ENCODE measurements at regions not wholly inside any gene's neighbourhood (a gene's known extent, or its start where the extent isn't known, plus 50 kb on each side); places are given as distances from the start of the nearest gene placed in this dataset.

GRCh38 chr5:114174131-114174530 is 187.7 kb upstream of the KCNN2 start:
- no peak overlapping the region for H3K4me3 ChIP-seq (replicated peaks; ENCODE audit: insufficient read depth, low read length)
- no peaks in the 10 kb centered on the region for H3K27me3 ChIP-seq (ENCODE audit: insufficient read depth, poor library complexity, severe bottlenecking)
- TF ChIP-seq CTCF (IDR thresholded peaks at IDR 0.05; ENCODE audit: insufficient read depth, low read length) (no peak), REST (IDR thresholded peaks at IDR 0.05; ENCODE audit: insufficient replicate concordance, low read depth) (no peak), POLR2AphosphoS5 (IDR thresholded peaks at IDR 0.05; ENCODE audit: low read depth) (no peak), SPI1 (IDR thresholded peaks at IDR 0.05; ENCODE audit: borderline replicate concordance, low read depth) (no peak), GABPA (IDR thresholded peaks at IDR 0.05; ENCODE audit: low read depth) (no peak)
- no peak overlapping the region for H3K27ac ChIP-seq (replicated peaks)
- no peak for DNase-seq (ENCODE audit: low read depth in 1 of 2, low spot score in 1 of 2)

DNA sequence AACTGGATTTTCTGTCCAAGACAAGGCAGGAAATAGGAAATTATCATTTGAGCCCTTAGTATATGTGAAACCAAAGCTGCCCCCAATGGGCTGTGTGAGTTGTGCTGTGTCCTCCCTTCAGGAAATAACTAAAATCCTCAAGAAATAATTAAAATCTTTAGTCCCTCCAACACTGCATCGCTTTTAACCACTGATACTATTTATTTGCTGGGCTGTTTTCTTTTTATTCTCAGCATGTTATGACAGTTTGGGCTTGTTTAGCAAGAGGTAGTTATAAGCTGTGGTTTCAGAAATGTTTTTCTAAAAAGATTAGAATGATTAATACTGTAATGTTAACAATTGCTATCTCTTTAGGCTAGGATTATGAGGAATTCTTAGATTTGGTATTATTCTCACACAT is 187.0 kb upstream of the KCNN2 start:
- H3K4me3 ChIP-seq (replicated peaks; ENCODE audit: insufficient read depth, low read length): no peak overlapping the region
- no peak overlapping the region for H3K27ac ChIP-seq (replicated peaks)
- H3K27me3 ChIP-seq (ENCODE audit: insufficient read depth, poor library complexity, severe bottlenecking): no peaks in the 10 kb centered on the region
- TF ChIP-seq GABPA (IDR thresholded peaks at IDR 0.05; ENCODE audit: low read depth) (no peak), SPI1 (IDR thresholded peaks at IDR 0.05; ENCODE audit: borderline replicate concordance, low read depth) (no peak), CTCF (IDR thresholded peaks at IDR 0.05; ENCODE audit: insufficient read depth, low read length) (no peak), REST (IDR thresholded peaks at IDR 0.05; ENCODE audit: insufficient replicate concordance, low read depth) (no peak), POLR2AphosphoS5 (IDR thresholded peaks at IDR 0.05; ENCODE audit: low read depth) (no peak)
- no peak for DNase-seq (ENCODE audit: low read depth in 1 of 2, low spot score in 1 of 2)

DNA sequence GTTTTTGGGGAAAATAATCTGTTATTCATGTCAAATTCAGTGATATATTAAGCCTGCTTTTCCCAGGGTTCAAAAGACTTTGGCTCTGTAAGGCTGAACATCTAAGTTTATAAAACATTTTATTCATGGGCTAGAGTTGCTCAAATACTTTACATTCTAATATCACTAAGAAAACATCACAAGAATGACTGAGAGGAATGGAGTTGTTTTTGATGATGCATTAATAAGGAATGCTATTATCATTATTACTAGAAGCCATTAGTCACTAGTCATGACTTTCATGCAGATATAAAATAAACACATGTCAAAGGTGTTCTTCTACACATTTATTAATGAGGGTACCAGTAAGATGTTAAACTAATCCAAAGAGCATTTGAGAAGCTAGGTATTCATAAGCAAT is 185.5 kb upstream of the KCNN2 start:
- DNase-seq (ENCODE audit: low read depth in 1 of 2, low spot score in 1 of 2): no peak
- no peak for TF ChIP-seq SPI1 (IDR thresholded peaks at IDR 0.05; ENCODE audit: borderline replicate concordance, low read depth)
- TF ChIP-seq CTCF (IDR thresholded peaks at IDR 0.05; ENCODE audit: insufficient read depth, low read length): no peak
- no peak for TF ChIP-seq POLR2AphosphoS5 (IDR thresholded peaks at IDR 0.05; ENCODE audit: low read depth)
- TF ChIP-seq REST (IDR thresholded peaks at IDR 0.05; ENCODE audit: insufficient replicate concordance, low read depth): no peak
- TF ChIP-seq GABPA (IDR thresholded peaks at IDR 0.05; ENCODE audit: low read depth): no peak
- H3K27me3 ChIP-seq (ENCODE audit: insufficient read depth, poor library complexity, severe bottlenecking): no peaks in the 10 kb centered on the region
- no peak overlapping the region for H3K4me3 ChIP-seq (replicated peaks; ENCODE audit: insufficient read depth, low read length)
- no peak overlapping the region for H3K27ac ChIP-seq (replicated peaks)

All from HL-60 (cell line).